Mesenchymal stem cell (in vitro differentiated cells and primary cell): ENCODE measurements at regions not wholly inside any gene's neighbourhood (a gene's known extent, or its start where the extent isn't known, plus 50 kb on each side); places are given as distances from the start of the nearest gene placed in this dataset.
A peak's percentile ranks its signal among the peaks of the same experiment; 100 is the strongest.

Source experiments
- DNase-seq: peaks from one replicate; pipeline ENCODE4 v3.0.0-alpha.2; 2013
- H2AFZ ChIP-seq: one replicate; pipeline ENCODE4 v1.6.1; 2013; ENCODE audit warnings: low read depth, mild to moderate bottlenecking, control low read depth, inconsistent platforms, low read length, moderate library complexity
- H2AK5ac ChIP-seq: 2 replicates; pipeline ENCODE4 v1.6.1; 2013; ENCODE audit warnings: low read length, moderate library complexity, mild to moderate bottlenecking, inconsistent platforms; ENCODE audit not compliant: severe bottlenecking
- H2BK120ac ChIP-seq: one replicate; pipeline ENCODE4 v1.6.1; 2013; ENCODE audit warnings: low read depth, mild to moderate bottlenecking, inconsistent platforms, low read length, moderate library complexity
- H2BK12ac ChIP-seq, 2 experiments: one replicate each; pipeline ENCODE4 v1.6.1; 2013; ENCODE audit warnings: inconsistent platforms in 2 of 2, low read length in 2 of 2, mild to moderate bottlenecking in 2 of 2, moderate library complexity in 2 of 2, control low read depth in 1 of 2
- H2BK15ac ChIP-seq: one replicate; pipeline ENCODE4 v1.6.1; 2013; ENCODE audit warnings: mild to moderate bottlenecking, low read depth, inconsistent platforms; ENCODE audit not compliant: poor library complexity, severe bottlenecking
- H2BK5ac ChIP-seq: 2 replicates; pipeline ENCODE4 v1.6.1; 2013; ENCODE audit warnings: low read depth, mild to moderate bottlenecking, low read length, control low read depth, inconsistent platforms; ENCODE audit not compliant: poor library complexity, severe bottlenecking
- H3K14ac ChIP-seq, 2 experiments: one replicate each; pipeline ENCODE4 v1.6.1; 2013; ENCODE audit warnings: inconsistent platforms in 2 of 2, low read length in 2 of 2, control low read depth in 1 of 2, mild to moderate bottlenecking in 1 of 2, moderate library complexity in 1 of 2
- H3K18ac ChIP-seq, 2 experiments: one replicate each; pipeline ENCODE4 v1.6.1; 2013; ENCODE audit warnings: inconsistent platforms in 2 of 2, low read length in 2 of 2, control low read depth in 1 of 2, low read depth in 1 of 2, mild to moderate bottlenecking in 1 of 2
- H3K23ac ChIP-seq, 2 experiments: one replicate each; pipeline ENCODE4 v1.6.1; 2013; ENCODE audit warnings: inconsistent platforms in 2 of 2, low read length in 2 of 2, mild to moderate bottlenecking in 2 of 2, moderate library complexity in 2 of 2, control low read depth in 1 of 2
- H3K27ac ChIP-seq: 2 replicates; pipeline ENCODE4 v1.5.1; 2013; ENCODE audit warnings: mild to moderate bottlenecking, moderate library complexity, low read length, control low read depth, inconsistent platforms; ENCODE audit not compliant: poor library complexity, severe bottlenecking
- H3K27me3 ChIP-seq, 2 experiments: 2 replicates each; pipeline versions ENCODE4 v1.6.1 to v1.7.0; 2013; ENCODE audit warnings: low read length in 2 of 2, mild to moderate bottlenecking in 2 of 2, moderate library complexity in 2 of 2, control low read depth in 1 of 2, inconsistent platforms in 1 of 2; ENCODE audit not compliant: control insufficient read depth in 1 of 2, insufficient read depth in 1 of 2
- H3K36me3 ChIP-seq, 2 experiments: 2 replicates each; pipeline versions ENCODE4 v1.6.1 to v1.7.0; 2013; ENCODE audit warnings: low read length in 2 of 2, control low read depth in 1 of 2, inconsistent platforms in 1 of 2, low read depth in 1 of 2, mild to moderate bottlenecking in 1 of 2; ENCODE audit not compliant: insufficient read depth in 2 of 2, control insufficient read depth in 1 of 2
- H3K4ac ChIP-seq, 2 experiments: one replicate each; pipeline ENCODE4 v1.6.1; 2013; ENCODE audit warnings: inconsistent platforms in 2 of 2, low read length in 2 of 2, mild to moderate bottlenecking in 2 of 2, moderate library complexity in 2 of 2, control low read depth in 1 of 2, low read depth in 1 of 2
- H3K4me1 ChIP-seq: 2 replicates; pipeline ENCODE4 v1.6.1; 2013; ENCODE audit warnings: low read depth, low read length, control low read depth; ENCODE audit not compliant: control insufficient read depth, insufficient read depth
- H3K4me2 ChIP-seq: 2 replicates; pipeline ENCODE4 v1.6.1; 2013; ENCODE audit warnings: low read length, mild to moderate bottlenecking, inconsistent platforms; ENCODE audit not compliant: poor library complexity, severe bottlenecking
- H3K4me3 ChIP-seq, 2 experiments: 2 replicates each; pipeline versions ENCODE4 v1.5.1 to v1.7.0; 2013; ENCODE audit warnings: low read length in 2 of 2, mild to moderate bottlenecking in 2 of 2, control low read depth in 1 of 2, low read depth in 1 of 2; ENCODE audit not compliant: insufficient read depth in 1 of 2
- H3K79me1 ChIP-seq: replicated peaks from 2 replicates; pipeline ENCODE4 v1.6.1; 2013; ENCODE audit warnings: mild to moderate bottlenecking, control low read depth, low read length, inconsistent platforms; ENCODE audit not compliant: poor library complexity, severe bottlenecking
- H3K9ac ChIP-seq: 2 replicates; pipeline ENCODE4 v1.7.0; 2013; ENCODE audit warnings: mild to moderate bottlenecking, low read length, moderate library complexity
- H3K9me3 ChIP-seq: 2 replicates; pipeline ENCODE4 v1.7.0; 2013; ENCODE audit warnings: mild to moderate bottlenecking, low read length; ENCODE audit not compliant: control insufficient read depth
- H4K8ac ChIP-seq: one replicate; pipeline ENCODE4 v1.6.1; 2013; ENCODE audit warnings: inconsistent platforms, mild to moderate bottlenecking, low read length, moderate library complexity
- H4K91ac ChIP-seq: one replicate; pipeline ENCODE4 v1.6.1; 2013; ENCODE audit warnings: mild to moderate bottlenecking, low read length, inconsistent platforms
- WGBS: methylation state at CpG from one replicate; pipeline ENCODE4 v1.1.7; 2013; ENCODE audit warnings: mixed read lengths; 5-methylcytosine and 5-hydroxymethylcytosine counted together

DNA sequence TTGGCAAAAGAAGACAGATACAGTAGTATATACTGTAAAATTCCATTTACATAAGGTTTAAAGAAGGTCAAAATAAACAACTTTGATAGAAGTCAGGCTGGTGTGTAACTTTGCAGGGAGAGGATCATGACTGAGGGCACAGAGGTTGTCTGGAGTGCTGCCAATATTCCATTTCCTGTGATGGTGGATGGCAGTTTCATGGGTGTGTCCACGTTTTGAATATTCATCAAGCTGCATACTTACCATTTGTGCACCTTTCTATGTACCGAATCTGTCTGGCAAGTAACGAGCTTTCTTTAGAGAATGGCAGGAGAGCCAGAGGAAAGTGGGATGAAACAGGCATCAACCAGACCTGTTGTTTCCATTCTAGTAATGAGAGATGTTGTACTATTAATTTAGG is 420.5 kb upstream of the HTR2A start:
- no peak overlapping the region for H3K9ac ChIP-seq
- H2BK120ac ChIP-seq: no peak overlapping the region
- no peaks in the 10 kb centered on the region for H3K27me3 ChIP-seq
- no peak overlapping the region for H4K91ac ChIP-seq
- no peak overlapping the region for H2BK5ac ChIP-seq
- H2BK15ac ChIP-seq: no peak overlapping the region
- no peaks in the 10 kb centered on the region for H3K9me3 ChIP-seq
- H3K4ac ChIP-seq: no peak overlapping the region
- H2AFZ ChIP-seq: no peak overlapping the region
- WGBS: 94% methylated on average over 2 of the region's 3 CpGs
- no peak overlapping the region for H3K18ac ChIP-seq
- H3K23ac ChIP-seq: no peak overlapping the region
- no peaks in the 10 kb centered on the region for H3K36me3 ChIP-seq
- no peak overlapping the region for H2BK12ac ChIP-seq
- no peak for DNase-seq
- no peak overlapping the region for H3K14ac ChIP-seq
- no peak overlapping the region for H3K4me2 ChIP-seq
- H3K27ac ChIP-seq: no peak overlapping the region
- no peaks in the 10 kb centered on the region for H3K4me1 ChIP-seq
- no peaks in the 10 kb centered on the region for H3K79me1 ChIP-seq
- H2AK5ac ChIP-seq: no peak overlapping the region
- no peak overlapping the region for H3K4me3 ChIP-seq
- no peak overlapping the region for H4K8ac ChIP-seq

DNA sequence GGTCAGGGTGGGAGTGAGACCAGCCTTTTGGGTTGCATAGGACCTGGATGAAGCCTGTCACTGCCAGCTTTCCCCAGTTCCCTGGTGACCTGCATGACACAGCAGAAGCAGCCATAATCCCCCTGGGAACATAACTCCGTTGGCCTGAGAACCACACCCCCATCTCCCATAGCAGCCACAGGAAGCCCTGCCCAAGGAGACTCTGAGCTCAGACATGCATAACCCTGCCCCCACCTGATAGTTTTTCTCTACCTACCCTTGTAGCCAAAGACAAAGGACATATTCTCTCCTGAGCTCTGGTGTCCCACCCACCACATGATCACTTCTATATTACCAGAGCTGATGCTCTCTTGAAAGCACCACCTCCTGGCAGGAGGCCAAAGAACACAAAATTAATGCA is 413.5 kb upstream of the HTR2A start:
- Histone ChIP-seq H2BK15ac (no peak overlapping the region), H3K4me3 (no peak overlapping the region), H3K14ac (no peak overlapping the region), H3K79me1 (no peaks in the 10 kb centered on the region), H4K91ac (no peak overlapping the region), H4K8ac (no peak overlapping the region), H3K23ac (no peak overlapping the region), H2AFZ (peak overlapping the region; percentile 42), H3K4me2 (no peak overlapping the region), H3K4me1 (peaks cover 4% of the 10 kb centered on the region), H3K9me3 (peaks cover 14% of the 10 kb centered on the region), H2BK5ac (no peak overlapping the region), H3K9ac (no peak overlapping the region), H2BK120ac (no peak overlapping the region), H3K36me3 (no peaks in the 10 kb centered on the region), H3K18ac (no peak overlapping the region), H2BK12ac (peak overlapping the region; percentile 18 to 46), H2AK5ac (no peak overlapping the region), H3K4ac (no peak overlapping the region), H3K27ac (no peak overlapping the region), H3K27me3 (no peaks in the 10 kb centered on the region)
- DNase-seq: no peak
- 64% methylated on average over 1 of the region's 1 CpG for WGBS

- Histone ChIP-seq H2AFZ (no peak overlapping the region), H2AK5ac (no peak overlapping the region), H3K9ac (no peak overlapping the region), H3K27ac (no peak overlapping the region), H3K79me1 (no peaks in the 10 kb centered on the region), H3K18ac (no peak overlapping the region), H3K9me3 (peaks cover 14% of the 10 kb centered on the region), H3K27me3 (no peaks in the 10 kb centered on the region), H2BK15ac (no peak overlapping the region), H4K91ac (no peak overlapping the region), H3K14ac (no peak overlapping the region), H2BK120ac (no peak overlapping the region), H2BK5ac (no peak overlapping the region), H3K4me2 (no peak overlapping the region), H3K23ac (no peak overlapping the region), H3K4me3 (no peak overlapping the region), H4K8ac (no peak overlapping the region), H3K36me3 (no peaks in the 10 kb centered on the region), H3K4me1 (peaks cover 4% of the 10 kb centered on the region), H3K4ac (no peak overlapping the region), H2BK12ac (no peak overlapping the region)
- DNase-seq: peak; percentile 58
Measured at GRCh38 chr13:47306991-47307390, 410.1 kb upstream of the HTR2A start.

DNA sequence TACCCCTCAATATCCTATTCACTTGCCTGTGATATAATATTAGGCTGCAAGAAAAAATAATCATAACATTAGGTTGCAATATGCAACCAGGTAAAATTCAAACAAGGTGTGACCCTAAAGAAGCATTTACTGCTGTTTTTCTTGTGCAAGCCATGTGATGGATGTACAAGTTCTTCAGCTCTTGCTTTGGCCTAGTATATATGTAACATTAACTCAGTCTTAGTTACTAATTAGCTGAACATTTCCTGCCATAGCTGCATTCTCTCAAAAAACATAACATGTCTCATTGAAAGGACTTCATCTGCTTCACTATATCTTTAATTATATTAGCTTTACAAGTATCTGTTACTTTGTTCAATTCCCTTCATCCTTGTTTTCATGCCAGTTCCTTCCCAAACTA is 406.8 kb upstream of the HTR2A start:
- Histone ChIP-seq H3K14ac (no peak overlapping the region), H2BK5ac (no peak overlapping the region), H2BK12ac (no peak overlapping the region), H4K91ac (no peak overlapping the region), H2AFZ (no peak overlapping the region), H3K79me1 (no peaks in the 10 kb centered on the region), H2AK5ac (no peak overlapping the region), H3K4me3 (no peak overlapping the region), H2BK120ac (no peak overlapping the region), H3K27ac (peak overlapping the region; percentile 51), H3K9ac (no peak overlapping the region), H3K27me3 (no peaks in the 10 kb centered on the region), H3K23ac (no peak overlapping the region), H3K9me3 (peaks cover 3% of the 10 kb centered on the region), H3K36me3 (no peaks in the 10 kb centered on the region), H3K18ac (no peak overlapping the region), H4K8ac (no peak overlapping the region), H3K4me1 (no peaks in the 10 kb centered on the region), H2BK15ac (no peak overlapping the region), H3K4ac (no peak overlapping the region), H3K4me2 (no peak overlapping the region)
- no peak for DNase-seq
